DMS79 treated with DMSO at 0.1 percent for 48 hours (cell line): ENCODE measurements at regions not wholly inside any gene's neighbourhood (a gene's known extent, or its start where the extent isn't known, plus 50 kb on each side); places are given as distances from the start of the nearest gene placed in this dataset.

Source experiments
- DNase-seq: peaks from one replicate; lab custom pipeline; 2025; lab: John Stamatoyannopoulos, UW

GRCh38 chr5:107808671-107809137, 138.0 kb upstream of the EFNA5 start:
- peak; percentile 4 for DNase-seq

- no peak for DNase-seq
Measured at GRCh38 chr5:107807431-107807830, 136.7 kb upstream of the EFNA5 start.

DNA sequence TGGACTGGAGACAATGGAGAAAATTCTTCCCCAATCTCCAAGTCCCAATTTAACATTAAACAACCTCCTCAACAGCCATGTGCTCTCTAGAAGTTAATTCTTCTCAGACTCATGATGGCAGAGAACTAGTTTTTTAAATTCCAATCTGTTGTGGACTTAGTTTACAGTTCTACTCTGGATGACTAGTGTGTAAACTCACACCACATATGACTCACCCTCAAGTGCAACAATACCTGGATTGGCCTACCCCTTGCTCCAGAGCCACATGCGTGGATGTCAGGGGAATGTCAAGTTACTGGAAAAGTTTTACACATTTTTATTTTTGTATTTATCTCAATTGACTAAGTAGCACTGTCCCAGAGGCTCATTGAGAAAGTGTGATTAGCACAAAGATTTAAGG, 136.0 kb upstream of the EFNA5 start:
- DNase-seq: no peak

DNA sequence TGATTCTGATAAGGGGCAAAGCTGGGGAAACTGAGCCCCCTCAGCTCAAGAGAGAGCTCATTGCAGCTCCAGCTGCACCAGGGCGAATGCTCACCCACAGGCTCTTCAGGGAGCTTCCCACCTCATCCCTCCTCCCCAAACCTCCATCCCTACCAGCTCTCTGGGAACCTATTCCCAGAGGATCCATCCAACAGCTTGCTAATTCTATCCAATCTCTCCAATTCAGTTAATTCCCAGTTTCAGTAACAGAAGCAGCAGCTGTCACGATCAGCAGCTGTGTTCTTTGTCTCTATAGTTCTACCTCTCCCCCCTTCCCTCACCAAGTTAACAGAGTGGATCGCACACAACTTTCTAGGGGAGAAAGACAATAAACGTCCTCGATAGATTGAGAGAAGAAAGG, 135.5 kb upstream of the EFNA5 start:
- no peak for DNase-seq

GRCh38 chr5:107805824-107806223, 135.1 kb upstream of the EFNA5 start:
- no peak for DNase-seq

DNA sequence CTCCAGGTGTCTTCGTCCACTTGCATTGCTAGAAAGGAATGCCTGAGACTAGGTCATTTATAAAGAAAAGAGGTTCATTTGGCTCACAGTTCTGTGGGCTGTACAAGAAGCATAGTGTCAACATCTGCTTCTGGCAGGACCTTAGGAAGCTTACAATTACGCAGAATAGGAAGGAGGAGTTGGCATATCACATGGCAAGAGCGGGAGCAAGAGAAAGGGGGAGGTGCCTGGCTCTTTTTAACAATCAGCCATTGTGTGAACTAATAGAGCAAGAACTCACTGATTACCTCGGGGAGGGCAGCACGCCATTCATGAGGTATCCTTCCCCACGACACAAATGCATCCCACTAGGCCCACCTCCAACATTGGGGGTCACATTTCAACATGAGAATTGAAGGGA, 134.4 kb upstream of the EFNA5 start:
- no peak for DNase-seq

DNA sequence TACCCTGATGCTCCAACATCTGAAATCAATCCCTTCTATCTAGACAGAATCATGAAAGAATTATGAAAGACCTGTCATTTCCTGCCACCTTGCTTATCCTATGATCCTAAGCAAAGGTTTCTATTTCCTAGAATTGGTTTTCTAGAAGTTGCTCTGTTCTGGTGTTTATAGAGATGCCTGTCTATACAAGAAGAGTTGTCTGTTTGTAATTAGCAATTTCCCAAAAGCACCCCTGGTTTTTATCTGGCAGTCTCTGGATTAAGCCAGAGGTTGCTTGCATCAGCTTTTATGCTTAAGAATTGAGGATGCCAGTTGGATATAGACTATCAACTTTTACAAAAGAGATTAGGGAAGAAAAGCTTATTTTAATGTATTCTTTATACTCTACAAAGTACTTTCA, 133.0 kb upstream of the EFNA5 start:
- DNase-seq: no peak

DNA sequence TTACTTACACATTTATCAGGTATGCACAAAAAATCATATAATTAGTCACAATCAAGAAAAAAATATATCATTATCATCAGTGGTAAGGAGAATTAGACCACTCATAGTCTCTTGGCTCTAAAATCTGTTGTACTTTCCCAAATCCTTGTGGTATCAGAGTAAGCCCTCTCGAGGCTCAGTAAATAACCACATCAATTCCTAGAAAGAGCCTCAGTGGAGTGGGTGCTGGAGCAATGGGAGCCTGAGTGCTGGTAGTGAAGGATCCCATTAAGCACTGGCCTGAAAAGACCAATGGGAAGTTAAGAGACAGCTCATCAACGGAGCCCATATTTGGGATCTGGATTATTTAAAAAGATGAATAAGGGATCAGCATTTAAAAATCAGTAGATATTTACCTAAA, 130.3 kb upstream of the EFNA5 start:
- DNase-seq: peak; percentile 2

- DNase-seq: no peak
Measured at GRCh38 chr5:107799306-107799705, 128.6 kb upstream of the EFNA5 start.

- no peak for DNase-seq
Measured at GRCh38 chr5:107796797-107797196, 126.1 kb upstream of the EFNA5 start.

DNA sequence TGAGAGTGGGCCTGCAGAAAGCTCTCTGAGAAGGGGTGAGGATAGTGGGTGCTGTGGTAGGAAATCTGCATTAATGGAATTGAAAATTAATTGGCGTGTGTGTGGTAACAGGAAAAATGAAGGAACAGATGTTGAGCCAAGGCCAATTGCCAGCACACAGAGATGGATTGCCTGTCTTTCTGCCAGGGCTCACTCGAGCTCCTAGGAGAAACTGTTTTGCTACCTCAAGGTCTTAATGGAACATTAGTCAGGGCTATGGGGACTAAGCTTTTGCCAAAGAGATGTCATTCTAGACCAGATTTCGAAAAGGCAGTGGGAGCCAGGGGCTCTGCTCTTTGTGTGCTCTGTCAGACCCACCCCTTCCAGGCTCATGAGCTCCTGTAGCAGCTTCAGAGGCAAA, 124.0 kb upstream of the EFNA5 start:
- DNase-seq: no peak

GRCh38 chr5:107792940-107793339, 122.2 kb upstream of the EFNA5 start:
- DNase-seq: no peak

DNA sequence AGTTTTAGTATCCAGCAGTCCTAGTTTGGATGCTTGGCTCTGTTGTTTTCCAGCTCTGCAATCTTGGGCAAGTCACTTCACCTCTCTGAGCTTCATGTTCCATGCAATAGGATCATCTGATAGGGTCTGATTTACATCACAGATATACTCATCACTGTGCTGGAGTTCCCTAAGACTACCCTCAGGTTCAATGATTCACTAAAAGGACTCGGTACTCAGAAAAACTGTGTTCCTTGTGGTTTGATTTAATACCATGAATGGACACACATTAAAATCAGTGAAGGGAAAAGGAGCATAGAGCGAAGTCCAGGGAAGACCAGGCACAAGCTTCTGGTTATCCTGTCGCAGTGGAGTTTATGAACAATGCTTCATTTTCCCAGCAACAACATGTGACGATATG, 119.9 kb upstream of the EFNA5 start:
- no peak for DNase-seq

DNA sequence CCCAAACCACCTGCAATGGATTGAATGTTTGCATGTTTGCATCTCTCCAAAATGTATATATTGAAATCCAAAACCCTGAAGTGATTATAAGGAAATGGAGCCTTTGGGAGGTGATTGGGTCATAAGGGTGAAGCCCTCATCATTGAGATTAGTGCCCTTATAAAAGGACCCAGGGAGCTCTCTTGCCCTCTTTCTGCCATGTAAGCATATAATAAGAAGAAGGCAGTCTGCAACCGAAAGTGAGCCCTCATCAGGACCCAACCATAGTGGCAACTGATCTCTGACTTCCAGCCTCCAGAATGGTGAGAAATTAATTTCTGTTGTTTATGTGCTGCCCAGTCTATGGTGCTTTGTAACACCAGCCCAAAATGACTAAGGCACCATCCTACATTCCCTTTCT, 115.7 kb upstream of the EFNA5 start:
- DNase-seq: no peak

DNA sequence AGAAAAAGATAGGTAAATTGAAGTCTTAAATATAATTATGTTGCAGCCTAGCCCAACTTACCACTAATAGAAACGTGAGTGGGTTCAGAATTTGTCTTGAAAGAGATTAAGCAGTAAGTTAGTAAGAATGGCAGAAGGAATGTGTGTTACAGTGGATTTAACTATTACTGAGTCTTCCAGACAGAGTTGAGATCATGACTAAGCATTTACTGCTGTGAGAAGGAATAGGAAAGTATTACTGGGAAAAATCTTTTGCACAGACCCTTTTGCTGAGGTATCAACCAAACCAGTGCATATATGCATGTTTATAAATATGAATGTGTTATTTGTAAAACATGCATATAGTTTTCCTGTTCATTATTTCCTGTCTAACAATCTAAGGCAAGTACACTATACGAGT, 112.8 kb upstream of the EFNA5 start:
- no peak for DNase-seq

GRCh38 chr5:107782561-107783169, 111.9 kb upstream of the EFNA5 start:
- no peak for DNase-seq

DNA sequence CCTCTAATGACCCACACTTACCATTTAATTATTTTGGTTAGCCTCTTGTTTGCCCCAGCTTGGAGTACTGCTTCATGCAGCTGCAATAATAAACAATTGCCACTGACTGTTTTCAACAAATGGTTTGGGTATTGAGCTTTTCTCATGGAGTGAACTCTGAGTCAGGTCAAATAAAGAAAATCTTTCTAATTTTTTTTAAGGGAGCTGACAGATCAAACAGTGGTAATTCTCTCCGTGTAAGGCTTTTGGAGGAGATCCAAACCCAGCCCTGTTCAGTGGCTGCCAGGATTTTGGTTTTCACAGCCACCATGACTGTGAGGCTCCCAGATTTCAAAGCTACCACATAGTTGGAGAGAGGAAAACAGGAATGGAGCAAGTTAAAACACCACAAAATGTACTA, 110.7 kb upstream of the EFNA5 start:
- DNase-seq: no peak

DNA sequence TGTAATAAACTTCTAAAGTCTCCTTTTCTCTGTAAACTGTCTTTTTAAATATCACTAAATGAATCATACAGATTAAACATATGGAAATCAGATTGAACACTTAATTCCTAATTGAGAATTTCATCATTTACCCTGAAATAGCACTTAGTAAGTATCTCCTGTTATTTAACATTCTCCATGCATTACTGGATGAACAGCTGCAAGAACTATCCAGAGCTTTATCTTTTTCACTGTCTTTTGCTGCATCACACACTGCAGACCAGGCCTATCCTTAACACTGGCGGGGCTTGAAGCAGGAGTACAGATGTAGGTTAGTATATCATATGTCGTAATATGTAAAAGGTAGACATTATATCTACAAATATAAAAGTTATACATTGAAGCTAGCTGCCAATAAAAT, 108.7 kb upstream of the EFNA5 start:
- DNase-seq: no peak

- DNase-seq: no peak
Measured at GRCh38 chr5:107778647-107779046, 107.9 kb upstream of the EFNA5 start.

DNA sequence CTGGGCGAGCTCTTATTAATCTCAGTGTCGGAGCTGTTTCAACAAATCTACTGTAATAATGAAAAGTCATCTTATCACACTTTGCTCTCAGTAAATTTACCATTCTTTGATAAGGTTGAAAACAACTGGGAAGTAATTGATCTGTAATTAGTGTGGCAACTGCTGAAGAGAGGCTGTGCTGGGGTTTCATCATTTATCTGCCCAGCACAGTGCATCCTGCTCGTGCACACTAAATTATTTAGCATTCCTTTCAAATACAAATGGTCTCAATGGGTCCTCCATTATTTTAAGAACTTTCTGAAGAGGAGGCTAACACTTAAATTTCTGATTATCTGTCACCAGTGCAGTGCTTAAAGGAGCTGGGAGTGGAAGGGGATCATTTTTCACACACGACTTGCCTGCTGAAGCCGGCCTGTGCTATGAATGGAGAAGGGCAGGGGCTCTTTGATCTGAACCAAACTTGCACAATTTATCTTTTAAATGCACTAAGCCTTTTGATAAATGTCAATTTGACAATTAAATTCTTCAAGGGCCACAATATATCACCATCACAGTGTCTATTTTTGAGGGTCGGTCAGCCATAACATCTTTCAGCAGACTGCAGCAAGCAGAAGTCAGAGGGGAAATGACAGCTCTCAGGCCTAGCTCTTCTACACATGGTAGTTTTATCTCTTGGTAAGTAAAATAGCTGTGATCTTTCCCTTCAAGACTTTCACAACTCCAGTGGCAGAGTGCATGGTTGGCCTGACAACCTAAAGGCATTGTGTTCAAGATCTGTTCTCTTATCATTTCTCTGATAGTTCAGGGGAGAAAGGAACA, 106.4 kb upstream of the EFNA5 start:
- DNase-seq: no peak

DNA sequence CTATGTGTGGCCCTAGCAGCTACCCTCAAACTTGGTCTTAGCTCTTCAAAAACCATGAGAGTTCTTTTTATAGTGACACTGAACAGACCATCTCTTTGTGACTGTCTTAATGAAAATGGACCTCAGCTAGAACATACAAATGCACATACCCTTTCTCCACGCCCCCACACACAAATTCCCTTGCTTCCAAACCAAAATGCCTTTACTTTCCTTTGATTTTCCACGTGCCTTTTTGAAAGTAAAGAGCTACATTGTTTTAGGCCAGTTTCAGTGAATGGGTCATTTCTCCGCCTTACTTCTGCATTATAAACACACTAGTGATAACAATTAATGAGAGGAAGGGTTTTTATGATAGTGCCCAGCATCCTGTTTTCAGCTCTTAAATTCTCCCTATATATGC, 105.8 kb upstream of the EFNA5 start:
- no peak for DNase-seq

DNA sequence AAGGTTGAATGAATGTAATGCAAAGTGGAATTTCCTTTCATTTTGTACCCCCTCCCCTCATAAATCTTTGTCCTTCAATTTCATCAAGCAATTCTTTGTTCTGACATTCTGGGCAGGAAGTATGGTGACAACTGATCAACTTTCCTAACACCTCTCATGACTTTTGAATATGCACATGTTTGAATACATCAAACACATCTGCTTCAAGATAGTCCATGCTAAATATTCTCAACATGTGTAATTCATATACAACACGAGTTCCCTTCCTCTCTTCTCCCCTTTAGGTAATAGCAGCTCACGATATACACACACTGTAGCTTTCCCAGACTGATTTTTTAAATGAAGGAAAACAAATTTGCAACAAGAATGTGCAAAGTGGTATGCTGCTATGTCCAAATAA, 103.6 kb upstream of the EFNA5 start:
- DNase-seq: no peak

DNA sequence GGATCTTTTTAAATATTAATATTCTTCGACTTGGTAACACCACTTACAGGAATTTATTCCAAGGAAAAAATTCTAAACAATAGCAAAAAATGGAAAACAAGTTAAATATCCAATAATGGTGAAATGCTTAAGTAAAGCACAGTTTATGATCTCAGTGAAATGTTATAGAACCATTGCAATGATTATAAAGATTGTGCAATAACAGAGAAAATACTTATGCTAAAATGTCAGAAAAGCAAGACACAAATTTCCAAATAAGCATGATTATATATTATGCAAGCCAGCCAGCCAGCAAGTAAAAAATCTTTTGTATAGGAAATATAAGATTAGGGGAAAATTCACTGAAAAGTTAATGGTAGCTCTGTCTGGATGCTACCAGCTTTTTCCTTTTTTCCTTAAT, 102.7 kb upstream of the EFNA5 start:
- no peak for DNase-seq
